ENCODE measurements at regions not wholly inside any gene's neighbourhood (a gene's known extent, or its start where the extent isn't known, plus 50 kb on each side); places are given as distances from the start of the nearest gene placed in this dataset.

DNA sequence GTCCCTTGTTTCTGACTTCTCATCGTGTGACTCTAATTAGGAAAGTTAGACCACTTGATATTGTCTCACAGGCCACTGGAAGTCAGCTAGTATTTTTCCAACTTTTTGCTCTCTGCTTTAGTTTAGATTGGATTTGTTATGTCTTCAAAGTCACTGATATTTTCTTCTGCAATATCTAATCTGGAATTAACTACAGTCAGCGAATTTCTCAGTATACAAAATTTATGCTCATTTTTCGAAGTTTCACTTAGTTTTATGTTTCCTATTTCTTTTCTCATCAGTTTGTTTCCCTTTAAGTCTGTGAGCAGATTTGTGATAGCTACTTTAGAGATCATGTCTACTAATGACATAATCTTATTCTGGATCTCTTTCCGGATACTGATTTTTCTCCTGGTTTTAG lies 1027.2 kb upstream of the CNTN5 start:
- H4K20me1 ChIP-seq (replicated peaks; ENCODE audit: control insufficient read depth, insufficient read depth, low read length), result no peaks in the 10 kb centered on the region
- BruUV-seq (replicated peaks), result no TSS peak
- ATAC-seq (no peak), DNase-seq (ENCODE audit: extremely low read depth in 1 of 4, low spot score in 3 of 4) (no peak), FAIRE-seq (no peak)
- CTCF ChIA-PET (ENCODE audit: low intra/inter-chr PET ratio), result no interaction called here
- peaks cover 0 to 9% of the 10 kb centered on the region in 2 experiments; a peak in 2 of 5 replicates for H3K4me1 ChIP-seq (replicated peaks in 1 of 2; ENCODE audit: control insufficient read depth in 2 of 2, insufficient read depth in 2 of 2, low read length in 2 of 2)
- 76% methylated on average over 4 of the region's 4 CpGs for WGBS (ENCODE audit: insufficient coverage, low coverage, missing lambda C conversion rate)
- no peak for TF ChIP-seq CBFA2T3 (IDR thresholded peaks at IDR 0.05)
- no peak for TF ChIP-seq ZNF282 (CRISPR knock-in tag; IDR thresholded peaks at IDR 0.05)
- TF ChIP-seq EP300 (IDR thresholded peaks at IDR 0.05; ENCODE audit: low read length), result no peak
- no peak for TF ChIP-seq CAMTA2 (CRISPR knock-in tag; conservative IDR thresholded peaks at IDR 0.05)
- TF ChIP-seq MAFK (IDR thresholded peaks at IDR 0.05; ENCODE audit: low read length), result peak; percentile 59; the same call in 1 of the 2 replicates
- TF ChIP-seq ZNF316 (IDR thresholded peaks at IDR 0.05), result peak; percentile 93
- TF ChIP-seq MAFG (tag; conservative IDR thresholded peaks at IDR 0.05), result peak; percentile 61
- peak; percentile 57 for TF ChIP-seq MAFF (IDR thresholded peaks at IDR 0.05; ENCODE audit: low read length)
- peak; percentile 76 for TF ChIP-seq C11orf30 (IDR thresholded peaks at IDR 0.05; ENCODE audit: low read depth)
- H3K27ac ChIP-seq (ENCODE audit: extremely low read depth, low read depth, low read length), result no peak overlapping the region
- H3K9ac ChIP-seq (ENCODE audit: insufficient read depth in 1 of 2, low read depth in 2 of 2, low read length in 2 of 2), result no peak overlapping the region
- H3K9me1 ChIP-seq (ENCODE audit: control insufficient read depth, insufficient read depth, low read length), result no peaks in the 10 kb centered on the region
- no peaks in the 10 kb centered on the region; the same call in 1 of the 3 replicates for H3K36me3 ChIP-seq (ENCODE audit: control insufficient read depth, insufficient read depth, low read length)
- 0 out of 2 replicates have a peak overlapping the region, but pooled peaks have one; percentile 61 for H2AFZ ChIP-seq (ENCODE audit: low read depth, low read length)
- intact Hi-C loops (cut with micrococcal nuclease) (no loop called here), in situ Hi-C loops (cut with MboI) (no loop called here)
- H3K27me3 ChIP-seq (ENCODE audit: control insufficient read depth in 2 of 2, insufficient read depth in 2 of 2, low read length in 2 of 2), result no peaks in the 10 kb centered on the region
- H3K4me2 ChIP-seq (ENCODE audit: insufficient read depth, low read length), result no peak overlapping the region
- H3K9me3 ChIP-seq (replicated peaks; ENCODE audit: control insufficient read depth, insufficient read depth, low read depth, low read length), result peaks cover 19% of the 10 kb centered on the region
- no peaks in the 10 kb centered on the region for H3K79me2 ChIP-seq (ENCODE audit: control insufficient read depth, insufficient read depth, low read length)
- POLR2A ChIA-PET, result interaction anchor here (0.7 kb wide), 1 partner anchor 59 kb away, joined by 3 read pairs; no protein-coding TSS in a partner anchor
- no peak overlapping the region for H3K4me3 ChIP-seq

- no peaks in the 10 kb centered on the region for H3K79me2 ChIP-seq (ENCODE audit: control insufficient read depth, insufficient read depth, low read length)
- no peaks in the 10 kb centered on the region for H3K9me1 ChIP-seq (ENCODE audit: control insufficient read depth, insufficient read depth, low read length)
- peaks cover 0 to 4% of the 10 kb centered on the region in 2 experiments; a peak in 1 of 5 replicates for H3K4me1 ChIP-seq (replicated peaks in 1 of 2; ENCODE audit: control insufficient read depth in 2 of 2, insufficient read depth in 2 of 2, low read length in 2 of 2)
- peak overlapping the region; percentile 5; the same call in 1 of the 2 replicates for H2AFZ ChIP-seq (ENCODE audit: low read depth, low read length)
- H3K27me3 ChIP-seq (ENCODE audit: control insufficient read depth in 2 of 2, insufficient read depth in 2 of 2, low read length in 2 of 2), result no peaks in the 10 kb centered on the region
- no peaks in the 10 kb centered on the region; the same call in 1 of the 3 replicates for H3K36me3 ChIP-seq (ENCODE audit: control insufficient read depth, insufficient read depth, low read length)
- 72% methylated on average over 3 of the region's 3 CpGs for WGBS (ENCODE audit: insufficient coverage, low coverage, missing lambda C conversion rate)
- FAIRE-seq (no peak), ATAC-seq (peak; percentile 67; the same call in 2 of the 3 replicates), DNase-seq (ENCODE audit: extremely low read depth in 1 of 4, low spot score in 3 of 4) (no peak)
- 0 out of 2 replicates have a peak, but pooled peaks have one; percentile 18 for TF ChIP-seq DPF2 (IDR thresholded peaks at IDR 0.05)
- peak; percentile 58; the same call in 1 of the 2 replicates for TF ChIP-seq CC2D1A (IDR thresholded peaks at IDR 0.05)
- no peak for TF ChIP-seq EZH2 (IDR thresholded peaks at IDR 0.05; ENCODE audit: borderline replicate concordance, low read depth, low read length)
- TF ChIP-seq HMG20B (CRISPR knock-in tag; IDR thresholded peaks at IDR 0.05), result no peak
- 0 out of 2 replicates have a peak, but pooled peaks have one; percentile 14 for TF ChIP-seq CXXC5 (CRISPR knock-in tag; IDR thresholded peaks at IDR 0.05)
- TF ChIP-seq TRIM24 (IDR thresholded peaks at IDR 0.05), result peak; percentile 24 to 58; a peak in 1 of 4 replicates
- TF ChIP-seq, protein P1, sequence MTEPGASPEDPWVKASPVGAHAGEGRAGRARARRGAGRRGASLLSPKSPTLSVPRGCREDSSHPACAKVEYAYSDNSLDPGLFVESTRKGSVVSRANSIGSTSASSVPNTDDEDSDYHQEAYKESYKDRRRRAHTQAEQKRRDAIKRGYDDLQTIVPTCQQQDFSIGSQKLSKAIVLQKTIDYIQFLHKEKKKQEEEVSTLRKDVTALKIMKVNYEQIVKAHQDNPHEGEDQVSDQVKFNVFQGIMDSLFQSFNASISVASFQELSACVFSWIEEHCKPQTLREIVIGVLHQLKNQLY (CRISPR knock-in tag; conservative IDR thresholded peaks at IDR 0.05), result no peak
- no peak overlapping the region for H3K4me3 ChIP-seq
- peak overlapping the region; percentile 49; the same call in 2 of the 3 replicates for H3K27ac ChIP-seq (ENCODE audit: extremely low read depth, low read depth, low read length)
- ChIA-PET CTCF (ENCODE audit: low intra/inter-chr PET ratio) (no interaction called here), POLR2A (no interaction called here)
- in situ Hi-C loops (cut with MboI) (no loop called here), intact Hi-C loops (cut with micrococcal nuclease) (loop anchor here (1.0 kb wide), 1 partner anchor 33 kb away; no protein-coding TSS in a partner anchor)
- H3K4me2 ChIP-seq (ENCODE audit: insufficient read depth, low read length), result no peak overlapping the region
- BruUV-seq (replicated peaks), result no TSS peak
- no peaks in the 10 kb centered on the region for H4K20me1 ChIP-seq (replicated peaks; ENCODE audit: control insufficient read depth, insufficient read depth, low read length)
- no peak overlapping the region for H3K9ac ChIP-seq (ENCODE audit: insufficient read depth in 1 of 2, low read depth in 2 of 2, low read length in 2 of 2)
- peaks cover 17% of the 10 kb centered on the region for H3K9me3 ChIP-seq (replicated peaks; ENCODE audit: control insufficient read depth, insufficient read depth, low read depth, low read length)
Measured at GRCh38 chr11:97995874-97996273, 1024.9 kb upstream of the CNTN5 start.

Data from K562 (cell line).